Prostate gland (tissue), 2 donors: ENCODE measurements at regions not wholly inside any gene's neighbourhood (a gene's known extent, or its start where the extent isn't known, plus 50 kb on each side); places are given as distances from the start of the nearest gene placed in this dataset.

Experiments
- DNase-seq: peaks from one replicate; pipeline ENCODE4 v3.0.0-alpha.2; 2019; ENCODE audit warnings: low spot score
- H3K27ac ChIP-seq, 2 donors: fragments of 200-600 bp; sonication (generic); 2 replicates each; pipeline ENCODE4 v1.5.1; 2017 to 2019
- H3K27me3 ChIP-seq: fragments of 200-600 bp; sonication (generic); replicated peaks from 2 replicates; pipeline ENCODE4 v1.5.1; 2019; ENCODE audit not compliant: insufficient read depth
- H3K36me3 ChIP-seq, 2 donors: fragments of 200-600 bp; sonication (generic); 1 replicate in 1 of 2; 2 replicates in 1 of 2; pipeline versions ENCODE4 v1.5.1 to v1.8.1; 2017 to 2019
- H3K4me1 ChIP-seq: fragments of 200-600 bp; sonication (generic); replicated peaks from 2 replicates; pipeline ENCODE4 v1.5.1; 2019
- H3K4me3 ChIP-seq, 2 donors: fragments of 200-600 bp; sonication (generic); 2 replicates each; pipeline ENCODE4 v1.5.1; 2017 to 2019
- H3K9me3 ChIP-seq: fragments of 200-600 bp; sonication (generic); 2 replicates; pipeline ENCODE4 v1.5.1; 2017
- CTCF ChIP-seq, 4 experiments: fragments of 200-600 bp in 2 of 4; fragments of 450-650 bp in 2 of 4; sonication (generic) in 2 of 4; IDR thresholded peaks; 1 replicate in 3 of 4; 2 replicates in 1 of 4; pipeline ENCODE4 v1.5.1; 2016 to 2019; ENCODE audit warnings: antibody characterized with exemption in 4 of 4, mild to moderate bottlenecking in 2 of 4, moderate library complexity in 2 of 4
- POLR2A ChIP-seq: fragments of 450-650 bp; IDR thresholded peaks from one replicate; pipeline ENCODE4 v1.6.1; 2016; ENCODE audit warnings: antibody characterized with exemption, mild to moderate bottlenecking
- POLR2AphosphoS5 ChIP-seq: sonication (generic); formaldehyde crosslinking; IDR thresholded peaks from one replicate; pipeline ENCODE4 v1.6.1; 2017; ENCODE audit warnings: antibody characterized with exemption
- WGBS: methylation state at CpG from one replicate; pipeline ENCODE4 v1.1.5; 2018; 5-methylcytosine and 5-hydroxymethylcytosine counted together
- intact Hi-C: fragments of 100-400 bp; cut with DNase I; formaldehyde crosslinking; loops from one replicate; pipeline ENCODE4 v1.14.2; 2022

- WGBS = 83% methylated on average over 1 of the region's 1 CpG
- intact Hi-C loops = no loop called here
- Histone ChIP-seq H3K27me3 (no peaks in the 10 kb centered on the region), H3K9me3 (no peaks in the 10 kb centered on the region), H3K27ac (no peak overlapping the region), H3K4me1 (no peaks in the 10 kb centered on the region), H3K36me3 (no peaks in the 10 kb centered on the region), H3K4me3 (no peak overlapping the region)
- no peak for DNase-seq
- TF ChIP-seq POLR2AphosphoS5 (no peak), CTCF (IDR thresholded peaks at IDR 0.05) (no peak), POLR2A (no peak)
Measured at GRCh38 chr10:36577126-36577525, 548.3 kb upstream of the ANKRD30A start.

GRCh38 chr10:36574207-36574606 is 551.2 kb upstream of the ANKRD30A start:
- H3K4me3 ChIP-seq = no peak overlapping the region
- H3K27me3 ChIP-seq = no peaks in the 10 kb centered on the region
- intact Hi-C loops = no loop called here
- no peaks in the 10 kb centered on the region for H3K9me3 ChIP-seq
- TF ChIP-seq CTCF (IDR thresholded peaks at IDR 0.05) (no peak), POLR2A (no peak), POLR2AphosphoS5 (no peak)
- DNase-seq = no peak
- H3K36me3 ChIP-seq = no peaks in the 10 kb centered on the region
- no peak overlapping the region for H3K27ac ChIP-seq
- no peaks in the 10 kb centered on the region for H3K4me1 ChIP-seq

GRCh38 chr10:36573246-36573645 is 552.2 kb upstream of the ANKRD30A start:
- intact Hi-C loops = no loop called here
- no peak for DNase-seq

GRCh38 chr10:36564433-36564832 is 561.0 kb upstream of the ANKRD30A start:
- DNase-seq = no peak
- Histone ChIP-seq H3K36me3 (no peaks in the 10 kb centered on the region), H3K27me3 (no peaks in the 10 kb centered on the region), H3K9me3 (no peaks in the 10 kb centered on the region), H3K4me3 (no peak overlapping the region), H3K27ac (no peak overlapping the region), H3K4me1 (no peaks in the 10 kb centered on the region)
- intact Hi-C loops = no loop called here
- WGBS = 67% methylated on average over 4 of the region's 4 CpGs
- no peak for TF ChIP-seq POLR2AphosphoS5

More at GRCh38 chr10:36573246-36573645, 552.2 kb upstream of the ANKRD30A start:
- 26% methylated on average over 2 of the region's 2 CpGs for WGBS
- TF ChIP-seq CTCF (IDR thresholded peaks at IDR 0.05) = no peak
- TF ChIP-seq POLR2A = no peak
- no peak for TF ChIP-seq POLR2AphosphoS5
- H3K27ac ChIP-seq = no peak overlapping the region
- no peaks in the 10 kb centered on the region for H3K9me3 ChIP-seq
- H3K27me3 ChIP-seq = no peaks in the 10 kb centered on the region
- no peaks in the 10 kb centered on the region for H3K4me1 ChIP-seq
- no peaks in the 10 kb centered on the region for H3K36me3 ChIP-seq
- no peak overlapping the region for H3K4me3 ChIP-seq

GRCh38 chr10:36559412-36560400 is 565.7 kb upstream of the ANKRD30A start:
- DNase-seq = no peak
- no peaks in the 10 kb centered on the region for H3K9me3 ChIP-seq
- whole genome bisulfite sequencing = 47% methylated on average over 8 of the region's 8 CpGs

More at GRCh38 chr10:36559412-36560400, 565.7 kb upstream of the ANKRD30A start:
- H3K4me3 ChIP-seq = no peak overlapping the region
- no peaks in the 10 kb centered on the region for H3K27me3 ChIP-seq
- TF ChIP-seq POLR2AphosphoS5 = no peak
- TF ChIP-seq CTCF (IDR thresholded peaks at IDR 0.05) = no peak
- TF ChIP-seq POLR2A = no peak
- H3K4me1 ChIP-seq = no peaks in the 10 kb centered on the region
- H3K27ac ChIP-seq = no peak overlapping the region
- H3K36me3 ChIP-seq = no peaks in the 10 kb centered on the region
- intact Hi-C loops = no loop called here
